Nephron progenitor cell (in vitro differentiated cells): ENCODE measurements at regions not wholly inside any gene's neighbourhood (a gene's known extent, or its start where the extent isn't known, plus 50 kb on each side); places are given as distances from the start of the nearest gene placed in this dataset.

Experiments
- DNase-seq: peaks from one replicate; pipeline ENCODE4 v3.0.0; 2021
- H3K27ac Mint-ChIP-seq: 2 replicates; pipeline ENCODE4 v1.8.0; 2021; ENCODE audit warnings: mild to moderate bottlenecking, moderate library complexity, mixed read lengths
- H3K27me3 Mint-ChIP-seq: 2 replicates; pipeline ENCODE4 v1.8.0; 2021; ENCODE audit warnings: mild to moderate bottlenecking, low read depth, mixed read lengths; ENCODE audit not compliant: poor library complexity
- H3K36me3 Mint-ChIP-seq: 2 replicates; pipeline ENCODE4 v1.8.0; 2021; ENCODE audit warnings: low read depth, mixed read lengths
- H3K4me1 Mint-ChIP-seq: 2 replicates; pipeline ENCODE4 v1.8.0; 2021; ENCODE audit warnings: mixed read lengths
- H3K4me3 Mint-ChIP-seq: 2 replicates; pipeline ENCODE4 v1.8.0; 2021; ENCODE audit warnings: mild to moderate bottlenecking, moderate library complexity, mixed read lengths
- H3K9me3 Mint-ChIP-seq: 2 replicates; pipeline ENCODE4 v1.8.0; 2021; ENCODE audit warnings: mild to moderate bottlenecking, moderate library complexity, mixed read lengths
- CTCF ChIP-seq: fragments of 200-600 bp; sonication (generic); IDR thresholded peaks from 2 replicates; pipeline ENCODE4 v1.5.0; 2021; ENCODE audit warnings: antibody characterized with exemption

- DNase-seq: no peak
- H3K4me1 Mint-ChIP-seq: peaks cover 41% of the 10 kb centered on the region
- no peak for TF ChIP-seq CTCF
Observed at GRCh38 chr2:65922794-65923193, 490.4 kb upstream of the SPRED2 start.

GRCh38 chr2:65922030-65922429 lies 489.6 kb upstream of the SPRED2 start:
- Mint-ChIP-seq H3K27me3 (peaks cover 6% of the 10 kb centered on the region), H3K9me3 (peaks cover 7% of the 10 kb centered on the region), H3K36me3 (no peaks in the 10 kb centered on the region), H3K4me1 (peaks cover 41% of the 10 kb centered on the region), H3K27ac (no peak overlapping the region), H3K4me3 (no peak overlapping the region)
- no peak for TF ChIP-seq CTCF
- DNase-seq: no peak

More at GRCh38 chr2:65922794-65923193, 490.4 kb upstream of the SPRED2 start:
- Mint-ChIP-seq H3K27ac (no peak overlapping the region), H3K27me3 (peaks cover 6% of the 10 kb centered on the region), H3K9me3 (peaks cover 12% of the 10 kb centered on the region), H3K4me3 (no peak overlapping the region), H3K36me3 (no peaks in the 10 kb centered on the region)

- TF ChIP-seq CTCF: no peak
- Mint-ChIP-seq H3K4me1 (peaks cover 41% of the 10 kb centered on the region), H3K4me3 (no peak overlapping the region), H3K27me3 (peaks cover 6% of the 10 kb centered on the region), H3K9me3 (peaks cover 4% of the 10 kb centered on the region), H3K27ac (peak overlapping the region; percentile 17), H3K36me3 (no peaks in the 10 kb centered on the region)
- DNase-seq: no peak
Observed at GRCh38 chr2:65921116-65921515, 488.7 kb upstream of the SPRED2 start.

- Mint-ChIP-seq H3K27ac (no peak overlapping the region), H3K4me3 (no peak overlapping the region), H3K9me3 (peaks cover 4% of the 10 kb centered on the region), H3K36me3 (no peaks in the 10 kb centered on the region), H3K4me1 (peaks cover 41% of the 10 kb centered on the region), H3K27me3 (peaks cover 6% of the 10 kb centered on the region)
- DNase-seq: no peak
- TF ChIP-seq CTCF: no peak
Observed at GRCh38 chr2:65920659-65921058, 488.3 kb upstream of the SPRED2 start.

- peak overlapping the region; percentile 71 for H3K27ac Mint-ChIP-seq
- H3K36me3 Mint-ChIP-seq: no peaks in the 10 kb centered on the region
- TF ChIP-seq CTCF: peak; percentile 17
- H3K4me1 Mint-ChIP-seq: peaks cover 41% of the 10 kb centered on the region
- peaks cover 6% of the 10 kb centered on the region for H3K27me3 Mint-ChIP-seq
- peak; percentile 12 for DNase-seq
- H3K4me3 Mint-ChIP-seq: peak overlapping the region; percentile 22
- H3K9me3 Mint-ChIP-seq: no peaks in the 10 kb centered on the region
Observed at GRCh38 chr2:65919550-65920188, 487.3 kb upstream of the SPRED2 start.

GRCh38 chr2:65918760-65919187 lies 486.4 kb upstream of the SPRED2 start:
- no peak for TF ChIP-seq CTCF
- H3K4me1 Mint-ChIP-seq: peaks cover 49% of the 10 kb centered on the region
- no peak overlapping the region for H3K4me3 Mint-ChIP-seq
- no peaks in the 10 kb centered on the region for H3K36me3 Mint-ChIP-seq
- H3K27me3 Mint-ChIP-seq: peaks cover 9% of the 10 kb centered on the region
- peak overlapping the region; percentile 86 for H3K27ac Mint-ChIP-seq
- H3K9me3 Mint-ChIP-seq: no peaks in the 10 kb centered on the region
- DNase-seq: no peak
